CD4-positive, alpha-beta T cell treated with Interleukin-10 for 1 hour (primary cell): ENCODE measurements at regions not wholly inside any gene's neighbourhood (a gene's known extent, or its start where the extent isn't known, plus 50 kb on each side); places are given as distances from the start of the nearest gene placed in this dataset.

Experiments
- DNase-seq: peaks from one replicate; pipeline ENCODE4 v3.0.0-alpha.2; 2020

DNA sequence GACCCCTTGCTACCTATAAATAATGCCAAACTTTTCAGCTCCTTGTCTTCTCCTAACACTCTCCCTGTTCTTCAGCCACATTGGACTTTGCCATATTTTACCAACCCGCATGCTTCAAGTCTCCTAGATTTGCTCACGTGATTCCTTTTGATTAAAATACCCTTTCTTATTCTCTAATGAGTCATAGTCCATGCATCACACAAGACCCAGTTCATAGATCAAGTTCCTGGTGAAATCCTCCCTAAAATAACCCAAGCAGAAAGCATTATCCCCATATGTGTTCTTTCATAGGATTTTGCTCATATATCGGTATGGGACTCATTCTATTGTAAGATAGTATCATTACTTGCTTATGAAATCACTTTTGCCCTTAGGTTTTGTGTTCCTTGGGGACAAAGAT, 108.9 kb upstream of the STXBP5 start:
- no peak for DNase-seq

DNA sequence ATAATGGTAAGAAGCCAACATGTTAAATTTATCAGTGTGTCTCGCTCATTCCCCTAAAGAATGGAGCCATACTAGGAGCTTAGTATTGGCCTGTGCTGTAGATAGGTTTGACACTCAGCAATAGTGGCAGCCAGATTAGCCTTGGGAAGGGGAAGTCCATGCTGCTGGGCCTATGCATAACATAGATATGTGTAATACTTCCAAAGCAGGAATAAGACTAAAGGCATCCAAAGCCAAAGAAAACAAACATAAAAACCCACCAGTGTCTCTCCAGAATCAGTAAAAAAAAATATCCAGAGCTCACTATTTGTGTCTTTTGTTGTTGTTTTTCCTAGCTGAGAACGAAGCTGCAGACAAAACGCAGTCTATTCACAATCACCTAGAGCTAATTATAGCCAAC, 104.2 kb upstream of the STXBP5 start:
- DNase-seq: no peak

DNA sequence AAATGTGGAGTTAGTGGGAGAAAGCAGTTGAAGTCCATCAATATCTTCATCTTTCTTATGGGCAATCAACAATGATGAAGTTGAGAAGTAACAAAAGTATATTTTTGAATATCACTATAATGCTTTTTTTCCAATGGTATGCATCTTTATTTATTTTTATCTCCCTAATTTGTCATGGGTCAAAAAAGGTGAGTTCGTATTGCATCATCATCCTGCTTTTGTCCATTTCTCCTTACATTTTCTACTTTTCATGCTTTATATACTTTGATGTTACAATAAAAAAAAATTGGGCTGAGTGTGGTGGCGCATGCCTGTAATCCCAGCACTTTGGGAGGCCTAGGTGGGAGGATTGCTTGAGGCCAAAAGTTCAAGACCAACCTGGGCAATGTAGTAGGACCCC, 101.2 kb upstream of the STXBP5 start:
- DNase-seq: no peak

DNA sequence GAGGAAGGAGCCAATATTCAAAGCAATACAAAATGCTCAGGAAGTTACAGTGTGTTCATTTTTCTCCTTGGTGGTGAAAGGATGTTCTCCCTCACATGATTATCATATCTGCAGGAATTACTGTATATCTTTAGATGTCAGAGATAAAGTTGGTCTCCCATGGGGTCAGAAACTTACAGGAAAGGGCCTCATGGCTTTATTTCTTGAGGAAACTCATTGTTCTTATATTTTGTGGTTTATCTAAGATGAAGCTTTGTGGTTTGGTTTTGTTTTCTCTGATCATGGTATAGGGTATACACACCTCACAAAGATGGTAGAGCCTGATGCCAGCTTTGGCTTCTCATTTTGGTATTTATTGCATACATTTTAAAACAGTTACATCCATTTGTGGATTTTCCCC, 100.5 kb upstream of the STXBP5 start:
- no peak for DNase-seq

DNA sequence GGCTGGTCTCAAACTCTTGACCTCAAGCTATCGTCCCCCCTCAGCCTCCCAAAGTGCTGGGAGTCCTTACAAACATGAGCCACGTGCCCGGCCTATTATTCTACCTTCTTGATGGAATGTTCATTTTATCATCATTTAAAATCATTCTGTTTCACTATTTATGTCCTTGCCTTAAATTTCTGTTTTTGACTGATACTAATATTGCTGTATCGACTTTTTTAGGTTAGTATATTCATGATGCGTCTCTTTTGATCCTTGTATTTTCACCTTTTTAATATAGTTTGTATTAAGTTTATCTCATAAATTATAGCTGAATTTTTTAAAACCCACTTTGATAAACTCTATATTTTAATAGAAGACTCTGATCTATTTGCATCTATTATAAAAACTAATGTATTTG, 98.4 kb upstream of the STXBP5 start:
- DNase-seq: no peak

DNA sequence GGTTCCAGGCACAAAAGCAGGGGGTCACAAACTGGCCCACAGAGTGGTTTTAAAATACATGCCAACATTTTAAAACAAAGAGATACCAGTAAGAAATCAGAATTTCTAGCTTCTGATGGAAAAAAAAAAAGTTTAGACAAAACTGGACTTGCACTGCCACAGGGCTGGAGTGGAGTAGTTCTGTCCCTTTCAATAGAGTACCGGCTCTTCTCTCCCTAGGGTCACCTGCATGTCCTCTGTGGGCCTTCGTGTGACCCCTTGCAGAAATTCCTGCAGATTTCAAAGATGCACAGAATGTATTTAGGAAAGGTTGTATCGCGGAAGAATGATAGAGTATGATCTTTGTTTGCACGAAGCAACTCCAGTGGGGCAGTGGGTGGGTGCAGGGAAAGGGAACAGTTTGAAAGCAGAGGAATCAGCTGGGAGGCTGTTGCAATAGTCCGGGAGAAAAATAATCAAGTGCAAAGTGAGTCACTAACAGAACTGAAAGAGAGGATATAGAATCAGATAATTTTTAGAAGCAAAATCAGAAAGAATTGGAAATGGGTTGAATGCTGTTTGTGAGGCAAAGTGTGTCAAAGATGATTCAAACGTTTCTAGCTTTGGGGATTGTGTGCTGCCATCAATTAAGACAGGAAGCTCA, 97.3 kb upstream of the STXBP5 start:
- no peak for DNase-seq

DNA sequence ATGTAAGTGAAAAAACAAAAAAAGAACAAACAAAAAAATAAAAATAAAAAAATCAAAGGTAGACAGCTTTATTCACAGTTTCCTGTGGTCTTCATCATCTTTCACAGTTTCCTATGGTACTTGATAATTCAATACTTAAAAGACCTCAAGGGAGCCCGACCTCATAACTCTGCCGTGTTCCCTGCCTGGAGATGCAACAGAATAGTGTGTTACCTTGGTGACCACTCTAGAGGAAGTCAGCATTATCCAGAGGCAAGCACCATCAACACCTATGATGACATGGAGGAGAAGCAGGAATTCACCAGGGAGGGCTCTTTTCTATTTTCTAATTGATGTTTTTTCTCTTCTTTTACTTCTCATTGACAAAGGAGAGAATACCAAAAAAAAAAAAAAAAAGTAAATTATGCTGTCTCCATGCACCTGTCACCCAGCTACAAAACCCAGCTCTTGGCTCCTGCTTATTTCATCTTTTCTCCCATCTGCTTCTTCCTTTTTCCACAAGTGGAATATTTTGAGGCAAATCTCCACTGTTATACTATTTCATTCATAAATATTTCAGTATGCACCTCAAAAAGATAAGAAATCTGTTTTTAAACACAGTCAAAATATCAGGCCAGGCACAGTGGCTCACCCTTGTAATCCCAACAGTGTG, 95.8 kb upstream of the STXBP5 start:
- no peak for DNase-seq

DNA sequence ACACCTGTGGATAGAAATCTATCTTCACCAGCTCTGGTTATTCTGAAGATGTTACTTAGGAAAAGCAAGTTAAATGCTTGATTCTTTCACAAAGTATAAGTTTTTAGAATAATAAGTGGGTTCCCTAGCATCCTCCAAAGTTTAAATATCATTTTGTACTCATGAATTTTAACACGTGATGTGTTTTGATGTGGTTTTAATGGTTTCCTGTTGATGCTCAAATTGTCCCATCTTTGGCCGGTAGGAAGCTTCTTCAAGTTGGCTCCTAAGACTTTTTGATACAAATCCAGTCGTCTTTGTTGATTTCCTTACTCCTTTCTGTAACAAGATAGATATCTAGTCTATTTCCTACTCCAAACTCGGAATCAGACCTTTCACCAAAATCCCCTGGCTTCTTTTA, 94.5 kb upstream of the STXBP5 start:
- peak; percentile 40 for DNase-seq

DNA sequence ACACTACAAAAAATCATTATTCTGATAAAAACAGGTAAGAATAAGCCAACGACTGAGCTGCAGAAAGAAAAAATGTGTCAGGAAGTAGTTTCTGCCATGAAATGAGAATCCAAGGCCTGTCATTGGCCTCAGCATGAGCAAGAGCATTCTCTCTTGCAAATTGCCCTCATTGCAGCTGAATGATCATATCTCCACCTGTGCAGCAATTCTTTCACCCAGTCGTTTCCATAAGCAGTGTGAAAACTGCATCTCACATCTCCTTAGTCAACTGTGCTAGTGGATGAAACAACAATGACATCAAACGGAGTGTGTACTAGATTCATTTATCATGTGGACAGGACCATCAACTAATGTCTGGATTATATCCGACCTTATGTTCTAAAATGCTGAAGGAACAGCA, 88.2 kb upstream of the STXBP5 start:
- no peak for DNase-seq

DNA sequence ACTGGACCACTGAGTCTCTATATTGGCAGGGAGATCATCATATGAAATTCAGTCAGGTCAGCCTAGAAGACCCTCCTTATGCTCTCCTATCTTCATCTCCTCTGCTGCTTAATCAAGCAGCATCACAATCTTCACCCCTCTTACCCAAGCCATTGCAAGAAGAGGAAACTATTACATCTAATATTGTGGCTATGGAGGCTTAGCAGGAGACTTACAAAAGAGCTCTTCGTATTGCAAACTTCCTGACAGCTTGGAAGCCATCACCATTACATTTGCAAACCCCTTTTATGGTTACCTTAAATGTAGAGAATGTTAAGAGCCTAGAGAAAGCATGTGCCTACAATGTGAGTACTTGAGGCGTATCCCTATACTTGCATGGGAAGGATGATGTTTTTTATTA, 87.2 kb upstream of the STXBP5 start:
- no peak for DNase-seq

DNA sequence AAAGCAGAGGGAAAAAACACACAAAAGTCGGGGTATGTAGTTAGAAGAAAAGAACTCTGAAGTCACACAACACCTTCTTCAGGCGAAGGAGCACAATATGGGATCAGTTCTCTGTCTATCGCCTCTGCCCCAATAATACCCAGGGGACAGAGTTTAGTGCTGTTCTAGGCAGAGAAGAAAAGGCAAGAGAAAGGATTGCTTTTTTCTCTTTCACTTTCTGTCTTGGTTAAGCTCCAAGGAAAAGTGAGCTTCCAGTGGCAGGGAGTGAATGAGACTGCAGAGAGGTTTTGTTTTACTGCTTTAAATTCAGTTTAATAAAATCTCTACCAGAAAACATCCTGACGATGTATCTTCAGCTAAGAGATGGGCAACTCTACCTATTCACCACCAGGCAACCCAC, 86.6 kb upstream of the STXBP5 start:
- no peak for DNase-seq

DNA sequence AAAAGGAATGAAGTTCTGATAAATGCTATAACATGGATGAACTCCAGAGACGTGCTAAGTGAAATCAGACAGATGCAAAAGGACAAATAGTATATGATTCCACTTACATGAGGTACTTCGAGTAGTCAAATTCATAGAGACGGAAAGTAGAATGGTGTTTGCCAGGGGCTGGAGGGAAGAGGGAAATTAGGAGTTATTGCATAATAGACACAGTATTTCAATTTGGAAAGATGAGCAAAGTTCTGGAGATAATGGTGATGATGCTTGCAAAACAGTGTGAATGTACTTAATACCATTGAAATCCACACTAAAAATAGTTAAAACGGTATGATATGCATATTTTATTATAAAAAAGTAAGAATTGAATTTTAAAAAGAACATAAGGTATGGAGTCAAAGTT, 84.9 kb upstream of the STXBP5 start:
- DNase-seq: no peak

DNA sequence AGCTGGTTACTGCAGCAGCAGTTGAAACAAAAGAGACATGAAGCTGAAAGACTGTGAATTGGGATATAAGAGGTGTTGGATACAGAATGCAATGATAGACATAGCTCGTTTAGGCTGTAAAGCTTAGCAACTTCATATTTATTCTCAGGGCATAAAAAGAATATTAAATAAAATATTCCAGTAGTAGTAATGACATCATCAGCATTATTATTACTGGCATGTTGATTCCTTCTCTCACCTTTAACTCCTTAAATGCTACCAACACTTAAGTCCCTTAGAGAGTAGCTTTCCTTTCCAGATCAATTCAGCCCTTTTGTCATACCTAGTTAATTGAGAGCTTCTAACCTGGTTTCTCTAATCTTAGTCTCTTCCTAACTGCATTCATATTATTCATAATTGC, 81.4 kb upstream of the STXBP5 start:
- no peak for DNase-seq

DNA sequence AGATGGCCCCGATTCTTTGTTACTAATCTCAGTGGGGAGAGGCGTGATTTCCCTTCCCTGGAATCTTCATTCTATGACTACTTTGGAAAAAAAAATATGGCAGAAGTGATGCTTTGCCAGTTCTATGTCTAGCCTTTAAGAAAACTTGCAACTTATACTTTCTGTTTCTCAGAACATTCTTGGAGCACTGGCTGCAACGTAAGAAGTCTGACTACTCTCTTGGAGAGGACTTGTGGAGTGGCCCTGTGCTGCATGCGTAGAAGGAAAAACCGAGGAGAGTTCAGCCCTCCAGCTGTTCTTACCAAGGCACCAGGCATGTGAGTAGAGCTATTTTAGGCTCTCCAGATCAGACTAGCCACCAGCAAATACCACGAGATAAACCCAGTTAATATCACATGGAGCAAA, 77.6 kb upstream of the STXBP5 start:
- DNase-seq: no peak

DNA sequence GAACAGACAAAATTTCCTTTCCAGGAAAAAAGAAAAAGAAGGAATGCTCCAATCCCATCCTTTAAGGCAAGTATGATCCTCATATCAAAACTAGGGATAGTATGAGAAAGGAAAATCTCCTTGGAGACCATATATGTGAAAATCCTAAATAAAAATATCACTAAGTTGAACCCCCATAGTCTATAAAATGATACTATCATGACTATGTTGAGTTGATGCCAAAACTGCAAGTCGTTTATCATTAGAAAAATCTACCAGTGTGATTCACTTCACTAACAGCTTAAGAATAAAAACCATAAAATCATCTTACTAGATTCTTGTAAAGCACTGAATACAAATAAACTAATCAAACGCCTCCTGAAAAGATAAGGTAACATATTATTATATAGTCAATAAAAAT, 76.6 kb upstream of the STXBP5 start:
- DNase-seq: no peak

DNA sequence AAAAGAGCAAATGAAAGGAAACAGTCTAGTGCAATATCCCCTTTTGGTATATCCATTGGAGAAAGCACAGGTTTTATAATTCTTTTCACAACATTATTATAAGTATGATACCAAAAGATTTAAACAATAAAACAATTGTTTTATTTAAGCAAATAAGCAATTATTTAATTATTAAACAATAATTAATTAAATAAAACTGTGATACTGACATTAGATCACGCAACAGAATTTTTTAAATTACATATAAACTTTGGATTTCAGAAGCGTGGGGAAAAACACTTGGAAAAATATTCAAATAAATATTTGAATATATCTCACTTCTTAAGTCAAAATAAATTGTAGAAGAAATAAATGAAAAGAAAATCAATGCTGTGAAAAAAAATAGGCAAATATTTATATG, 76.2 kb upstream of the STXBP5 start:
- DNase-seq: no peak

DNA sequence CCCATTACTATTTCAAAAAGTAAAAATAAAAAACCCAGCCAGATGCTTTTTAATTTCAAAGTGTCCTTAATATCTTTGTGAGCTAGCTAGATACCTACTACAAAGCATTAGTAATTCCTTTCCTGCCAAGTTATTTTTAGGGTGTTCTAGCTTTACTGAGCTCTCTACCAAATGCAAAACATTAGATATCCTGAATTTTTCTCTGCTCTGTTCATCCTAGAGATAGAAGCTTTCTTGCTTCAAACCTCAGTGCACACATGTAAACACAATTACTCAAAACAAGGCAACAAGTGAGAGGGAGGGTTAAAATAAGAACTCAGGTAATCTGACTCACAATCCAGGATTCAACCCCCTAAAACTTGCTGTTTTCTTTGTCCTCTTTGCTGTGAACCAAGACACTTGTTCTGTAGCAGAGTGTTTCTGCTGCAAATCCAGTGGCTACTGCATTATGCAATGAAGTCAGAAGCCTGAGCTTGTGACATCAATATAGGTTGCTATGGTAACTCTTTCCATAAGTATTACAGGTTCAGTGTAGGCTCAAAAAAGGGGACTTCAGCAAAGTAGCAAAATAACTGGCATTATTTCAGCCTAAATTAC, 72.6 kb upstream of the STXBP5 start:
- DNase-seq: no peak

DNA sequence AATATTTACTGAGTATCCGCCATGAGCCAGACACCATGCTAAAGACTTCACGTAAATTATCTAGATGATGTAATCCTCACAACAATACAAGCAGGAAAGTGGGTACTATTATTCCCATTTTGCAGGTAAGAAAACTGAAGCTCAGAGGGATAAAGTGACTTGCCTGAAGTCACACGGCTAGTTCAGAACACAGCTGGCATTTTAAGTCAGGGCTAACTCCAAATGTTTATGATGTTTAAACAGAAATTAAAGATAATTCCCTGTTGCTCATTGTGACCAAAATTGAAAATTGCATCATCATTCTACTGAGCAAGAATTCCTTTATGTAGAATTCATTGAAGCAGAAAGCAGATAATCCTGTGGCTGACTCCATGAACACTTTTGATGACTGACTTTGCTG, 71.3 kb upstream of the STXBP5 start:
- no peak for DNase-seq

DNA sequence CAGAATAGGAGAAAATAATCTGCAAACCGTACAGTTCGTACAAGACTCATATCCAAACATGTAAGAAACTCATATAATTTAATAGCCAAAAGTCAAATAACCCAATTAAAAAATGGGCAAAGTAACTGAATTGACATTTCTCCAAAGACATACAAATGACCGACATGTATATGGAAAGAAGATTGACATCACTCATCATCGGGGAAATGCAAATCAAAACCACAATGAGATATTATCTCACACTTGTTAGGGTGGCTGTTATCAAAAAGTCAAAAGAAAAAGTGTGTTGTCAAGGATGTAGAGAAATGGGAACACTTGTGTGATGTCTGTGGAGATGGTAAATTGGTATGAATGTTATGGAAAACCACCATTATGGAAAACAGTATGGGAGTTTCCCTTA, 70.5 kb upstream of the STXBP5 start:
- DNase-seq: no peak

DNA sequence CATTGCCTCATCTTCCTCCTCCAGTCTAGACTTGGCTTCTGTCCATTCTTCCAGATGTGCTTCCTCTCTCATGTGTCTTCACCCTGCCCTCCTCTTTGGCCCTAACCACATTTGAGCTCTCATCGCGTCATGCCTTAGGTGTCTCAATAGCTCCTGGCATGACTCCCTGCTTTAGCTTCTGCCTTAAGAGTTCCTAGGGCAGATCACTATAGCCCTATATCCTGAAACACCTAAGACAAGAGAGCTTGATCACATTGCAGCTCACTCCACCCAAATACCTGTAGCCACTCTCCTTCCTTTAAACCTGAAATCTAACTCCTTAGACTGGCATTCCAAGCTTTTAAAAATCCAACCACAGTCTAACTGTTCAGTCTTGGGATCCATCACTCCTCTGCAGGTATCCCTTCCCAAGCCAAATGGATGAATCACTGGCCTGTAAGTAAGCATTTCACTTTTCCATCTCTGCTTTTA, 69.0 kb upstream of the STXBP5 start:
- no peak for DNase-seq

DNA sequence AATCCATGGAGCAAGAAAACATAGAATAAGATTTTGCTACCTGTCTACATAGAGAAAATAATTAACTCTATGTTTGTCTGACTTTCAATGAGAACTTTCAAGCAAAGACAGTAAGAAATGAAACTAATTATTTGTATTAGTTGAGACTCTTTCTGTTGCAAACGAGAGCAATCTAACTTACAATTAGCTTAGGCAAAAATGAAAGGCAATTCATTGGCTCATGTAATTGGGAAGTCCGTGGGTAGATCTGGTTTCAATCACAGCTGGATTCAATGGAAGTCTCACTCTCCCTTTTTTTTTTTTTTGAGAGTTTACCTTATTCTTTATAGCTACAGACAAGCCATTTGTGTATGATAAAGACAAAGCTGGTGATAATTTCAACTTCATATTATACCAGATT, 68.2 kb upstream of the STXBP5 start:
- DNase-seq: no peak

DNA sequence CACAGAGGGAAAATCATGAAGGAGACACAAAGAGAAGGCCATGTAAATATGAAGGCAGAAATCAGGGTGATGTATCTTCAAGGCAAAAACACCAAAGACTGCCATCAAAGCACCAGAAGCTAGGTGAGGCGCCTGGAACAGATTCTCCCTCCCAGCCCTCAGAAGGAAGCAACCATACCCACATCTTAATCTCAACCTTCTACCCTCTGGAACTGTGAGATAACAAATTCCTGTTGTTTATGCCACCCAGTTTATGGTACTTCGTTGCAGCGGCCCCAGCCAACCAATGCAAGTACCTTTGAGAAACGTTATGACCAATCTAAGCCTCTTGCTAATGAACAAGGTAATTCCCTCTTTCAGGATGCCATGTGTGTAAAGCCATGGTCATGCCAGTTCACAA, 66.2 kb upstream of the STXBP5 start:
- DNase-seq: no peak

DNA sequence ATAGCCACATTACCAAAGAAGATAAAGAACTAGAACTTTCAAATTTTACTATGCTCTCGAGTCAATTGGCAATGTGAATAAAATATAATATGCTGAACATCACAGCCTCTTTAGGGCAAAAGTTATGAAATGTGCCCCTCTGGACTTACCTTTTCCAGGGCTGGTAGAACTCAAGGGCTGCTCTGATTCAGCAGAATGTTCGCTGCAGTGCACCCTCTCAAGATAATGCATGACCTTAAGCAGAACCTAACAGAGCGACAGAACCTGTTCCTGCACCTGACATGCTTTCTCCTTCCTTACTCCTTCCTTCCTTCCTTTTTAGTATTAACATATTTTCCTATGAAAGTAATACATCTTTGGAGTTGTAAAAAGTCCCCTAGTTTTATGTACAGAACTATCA, 65.4 kb upstream of the STXBP5 start:
- no peak for DNase-seq

DNA sequence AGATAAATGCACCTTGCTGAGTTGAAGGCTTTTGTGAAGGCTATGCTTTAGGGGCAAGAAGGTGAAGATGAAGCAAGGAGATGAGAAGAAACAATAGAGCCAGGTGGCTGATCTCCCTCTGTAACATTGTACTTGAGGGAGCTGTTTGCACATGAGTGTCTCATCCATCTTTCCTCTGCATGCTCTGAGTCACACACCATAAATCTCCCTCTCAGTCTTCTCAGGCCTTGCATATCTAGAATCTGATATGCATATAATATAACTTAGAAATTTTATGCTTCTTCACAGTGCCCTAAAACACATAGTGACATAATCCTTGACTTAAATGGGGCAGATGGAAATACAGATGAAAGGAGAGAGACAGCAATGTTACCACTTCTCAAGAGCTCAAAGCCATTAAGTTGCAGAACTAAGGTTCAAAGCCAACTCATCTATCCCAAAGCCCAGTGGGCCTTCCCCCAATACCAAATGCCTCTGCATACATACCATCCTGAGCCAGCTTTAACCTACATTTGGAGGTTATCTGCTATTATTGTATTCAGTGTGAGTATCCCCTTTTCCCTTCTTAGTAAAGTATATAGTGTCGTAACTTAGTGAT, 62.4 kb upstream of the STXBP5 start:
- no peak for DNase-seq
